Spleen (tissue), 7 donors: ENCODE measurements at regions not wholly inside any gene's neighbourhood (a gene's known extent, or its start where the extent isn't known, plus 50 kb on each side); places are given as distances from the start of the nearest gene placed in this dataset.

Experiments
- CTCF ChIP-seq, 11 experiments: fragments of 200-600 bp in 7 of 11; fragments of 450-650 bp in 4 of 11; sonication (generic) in 4 of 11; IDR thresholded peaks in 8 of 11; conservative IDR thresholded peaks in 3 of 11; 1 replicate in 7 of 11; 2 replicates in 4 of 11; pipeline versions ENCODE4 v1.4.0 to v1.8.0; 2016 to 2021; ENCODE audit warnings: antibody characterized with exemption in 11 of 11, inconsistent platforms in 4 of 11, mild to moderate bottlenecking in 1 of 11
- POLR2AphosphoS5 ChIP-seq, 3 donors: sonication (generic); formaldehyde crosslinking; IDR thresholded peaks; one replicate each; pipeline ENCODE4 v1.5.1; 2017; ENCODE audit warnings: antibody characterized with exemption in 3 of 3
- donor health status: DM: no; HTN: no; CAD: no; lungs with moderate emphysema.
- donor health status: DM: no; HTN: no; CAD: no.
- donor health status: DM: no; HTN: no; CAD: no.

DNA sequence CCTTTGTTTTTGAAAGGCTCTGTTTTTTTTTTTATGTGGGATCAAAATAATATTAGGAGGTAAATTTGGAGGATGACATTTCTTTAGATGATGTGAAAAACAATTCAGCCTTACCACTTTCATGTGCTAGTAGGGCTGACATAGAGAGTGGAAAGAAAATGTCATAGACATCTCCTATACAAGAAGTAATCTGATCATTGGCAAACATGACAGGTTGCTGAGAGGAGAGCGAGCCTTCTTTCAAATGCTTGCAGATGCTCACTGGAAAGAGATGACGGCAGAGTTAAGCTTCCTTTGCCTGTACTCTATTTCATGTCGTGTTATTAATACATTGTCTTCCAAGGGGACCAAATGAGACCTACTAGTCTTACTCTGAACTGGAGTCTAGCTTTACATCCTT, 160.1 kb upstream of the DAP start:
- no peak for TF ChIP-seq POLR2AphosphoS5 (IDR thresholded peaks at IDR 0.05)
- TF ChIP-seq CTCF (IDR thresholded peaks at IDR 0.05 in 8 of 11, conservative IDR thresholded peaks at IDR 0.05 in 3 of 11), result no peak
